ENCODE measurements at regions not wholly inside any gene's neighbourhood (a gene's known extent, or its start where the extent isn't known, plus 50 kb on each side); places are given as distances from the start of the nearest gene placed in this dataset.

- no peak for TF ChIP-seq CTCF (optimal IDR thresholded peaks at IDR 0.05 in 1 of 3, IDR thresholded peaks at IDR 0.05 in 1 of 3, conservative IDR thresholded peaks at IDR 0.05 in 1 of 3; ENCODE audit: extremely low read depth in 1 of 3, insufficient read depth in 2 of 3, low read length in 3 of 3)
- TF ChIP-seq EZH2 (IDR thresholded peaks at IDR 0.05; ENCODE audit: low read length), result no peak
These were observed 478.7 kb downstream of the DMAC1 start for GRCh38 chr9:7320841-7321240.

Data from keratinocyte (primary cell).